ENCODE measurements at regions not wholly inside any gene's neighbourhood (a gene's known extent, or its start where the extent isn't known, plus 50 kb on each side); places are given as distances from the start of the nearest gene placed in this dataset.

DNA sequence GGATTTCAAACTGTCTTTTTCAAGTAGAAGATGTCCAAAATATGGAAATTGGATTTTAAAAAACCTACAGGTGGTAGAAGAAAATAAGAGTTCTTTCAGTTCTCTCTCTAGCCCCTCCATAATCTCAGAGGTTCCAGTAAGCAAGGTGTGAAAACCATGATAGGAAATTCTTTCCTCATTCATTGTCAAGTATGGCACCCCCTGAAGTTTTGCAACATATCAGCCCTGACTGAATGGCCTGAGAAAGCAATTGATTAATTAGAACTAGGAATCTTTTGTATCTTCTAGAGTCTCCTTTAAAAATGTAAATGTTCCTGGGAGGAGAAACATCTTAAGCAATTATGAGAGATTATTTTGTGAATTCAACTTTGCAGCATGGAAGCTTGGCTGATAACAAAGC lies 198.7 kb upstream of the STXBP5 start:
- H3K27me3 Mint-ChIP-seq, result peaks cover 2% of the 10 kb centered on the region
- POLR2A ChIA-PET, result no interaction called here
- no peaks in the 10 kb centered on the region for H3K9me3 Mint-ChIP-seq
- no peak overlapping the region for H3K4me3 Mint-ChIP-seq
- H3K4me1 Mint-ChIP-seq, result no peaks in the 10 kb centered on the region
- H3K27ac Mint-ChIP-seq, result no peak overlapping the region
- CTCF ChIA-PET, result no interaction called here
- DNase-seq, result no peak
- H3K36me3 Mint-ChIP-seq (ENCODE audit: low read depth), result no peaks in the 10 kb centered on the region

GRCh38 chr6:147007441-147007840 lies 196.8 kb upstream of the STXBP5 start:
- ChIA-PET POLR2A (no interaction called here), CTCF (no interaction called here)
- Mint-ChIP-seq H3K36me3 (ENCODE audit: low read depth) (no peaks in the 10 kb centered on the region), H3K27ac (no peak overlapping the region), H3K4me1 (no peaks in the 10 kb centered on the region), H3K27me3 (no peaks in the 10 kb centered on the region), H3K9me3 (no peaks in the 10 kb centered on the region), H3K4me3 (no peak overlapping the region)
- no peak for DNase-seq

GRCh38 chr6:147009358-147009757 lies 194.9 kb upstream of the STXBP5 start:
- Mint-ChIP-seq H3K4me3 (no peak overlapping the region), H3K27ac (no peak overlapping the region), H3K9me3 (no peaks in the 10 kb centered on the region), H3K36me3 (ENCODE audit: low read depth) (no peaks in the 10 kb centered on the region), H3K27me3 (no peaks in the 10 kb centered on the region), H3K4me1 (no peaks in the 10 kb centered on the region)
- no peak for DNase-seq
- CTCF ChIA-PET, result no interaction called here
- POLR2A ChIA-PET, result no interaction called here

DNA sequence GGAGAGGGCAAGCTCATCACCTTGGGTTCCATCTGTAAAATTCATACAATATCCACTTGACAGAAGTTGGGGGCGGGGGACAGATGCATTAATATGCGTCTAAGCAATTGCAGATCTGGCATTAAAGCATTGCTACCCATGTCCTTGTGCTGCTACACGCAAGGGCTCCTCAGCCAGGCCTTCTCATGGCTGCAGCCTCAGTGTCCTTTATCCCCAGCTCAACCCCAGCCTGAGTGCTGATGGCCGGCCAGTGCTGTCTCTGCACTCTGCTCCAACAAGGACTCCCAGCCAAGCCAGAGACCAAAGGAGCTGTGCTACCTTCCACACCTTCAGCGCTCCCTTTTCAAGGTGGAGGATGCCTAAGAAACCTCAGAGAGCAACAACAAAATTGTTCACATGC lies 188.5 kb upstream of the STXBP5 start:
- DNase-seq, result no peak
- ChIA-PET POLR2A (no interaction called here), CTCF (no interaction called here)
- H3K27ac Mint-ChIP-seq, result no peak overlapping the region
- no peaks in the 10 kb centered on the region for H3K9me3 Mint-ChIP-seq
- no peak overlapping the region for H3K4me3 Mint-ChIP-seq
- peaks cover 3% of the 10 kb centered on the region for H3K4me1 Mint-ChIP-seq
- no peaks in the 10 kb centered on the region for H3K27me3 Mint-ChIP-seq
- no peaks in the 10 kb centered on the region for H3K36me3 Mint-ChIP-seq (ENCODE audit: low read depth)

- POLR2A ChIA-PET, result no interaction called here
- CTCF ChIA-PET, result no interaction called here
- Mint-ChIP-seq H3K36me3 (ENCODE audit: low read depth) (no peaks in the 10 kb centered on the region), H3K27me3 (no peaks in the 10 kb centered on the region), H3K4me1 (peaks cover 3% of the 10 kb centered on the region), H3K4me3 (no peak overlapping the region), H3K27ac (no peak overlapping the region), H3K9me3 (no peaks in the 10 kb centered on the region)
- no peak for DNase-seq
These were observed 187.8 kb upstream of the STXBP5 start for GRCh38 chr6:147016440-147016839.

- peaks cover 3% of the 10 kb centered on the region for H3K4me1 Mint-ChIP-seq
- H3K4me3 Mint-ChIP-seq, result no peak overlapping the region
- no peaks in the 10 kb centered on the region for H3K36me3 Mint-ChIP-seq (ENCODE audit: low read depth)
- no peaks in the 10 kb centered on the region for H3K27me3 Mint-ChIP-seq
- H3K9me3 Mint-ChIP-seq, result no peaks in the 10 kb centered on the region
- ChIA-PET CTCF (no interaction called here), POLR2A (no interaction called here)
- DNase-seq, result no peak
- H3K27ac Mint-ChIP-seq, result no peak overlapping the region
These were observed 187.1 kb upstream of the STXBP5 start for GRCh38 chr6:147017153-147017552.

DNA sequence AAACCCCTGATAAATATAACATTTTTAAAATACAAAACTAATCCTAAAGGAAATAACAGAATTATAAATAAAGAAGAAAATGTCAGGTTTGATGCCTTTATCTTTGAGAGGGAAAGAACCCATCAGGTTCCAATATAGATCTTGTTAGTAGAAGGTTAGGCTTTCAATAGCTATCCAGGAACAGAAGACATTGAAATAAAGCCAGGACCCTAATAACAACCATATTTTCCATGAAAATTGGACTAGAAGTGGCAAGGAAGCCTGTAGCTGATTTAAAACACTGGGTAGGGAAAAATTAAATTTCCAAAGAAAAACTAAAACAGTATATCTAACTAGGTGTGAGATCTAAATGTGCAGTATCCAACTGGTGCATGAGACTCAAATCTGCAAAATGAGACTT lies 185.2 kb upstream of the STXBP5 start:
- Mint-ChIP-seq H3K4me3 (no peak overlapping the region), H3K27ac (no peak overlapping the region), H3K9me3 (no peaks in the 10 kb centered on the region), H3K4me1 (peaks cover 3% of the 10 kb centered on the region), H3K36me3 (ENCODE audit: low read depth) (no peaks in the 10 kb centered on the region), H3K27me3 (no peaks in the 10 kb centered on the region)
- DNase-seq, result no peak
- ChIA-PET POLR2A (no interaction called here), CTCF (no interaction called here)

GRCh38 chr6:147022041-147022440 lies 182.2 kb upstream of the STXBP5 start:
- H3K9me3 Mint-ChIP-seq, result no peaks in the 10 kb centered on the region
- no peak for DNase-seq
- CTCF ChIA-PET, result no interaction called here
- no peaks in the 10 kb centered on the region for H3K4me1 Mint-ChIP-seq
- no peaks in the 10 kb centered on the region for H3K27me3 Mint-ChIP-seq
- no peak overlapping the region for H3K27ac Mint-ChIP-seq
- no peaks in the 10 kb centered on the region for H3K36me3 Mint-ChIP-seq (ENCODE audit: low read depth)
- H3K4me3 Mint-ChIP-seq, result no peak overlapping the region
- POLR2A ChIA-PET, result no interaction called here

DNA sequence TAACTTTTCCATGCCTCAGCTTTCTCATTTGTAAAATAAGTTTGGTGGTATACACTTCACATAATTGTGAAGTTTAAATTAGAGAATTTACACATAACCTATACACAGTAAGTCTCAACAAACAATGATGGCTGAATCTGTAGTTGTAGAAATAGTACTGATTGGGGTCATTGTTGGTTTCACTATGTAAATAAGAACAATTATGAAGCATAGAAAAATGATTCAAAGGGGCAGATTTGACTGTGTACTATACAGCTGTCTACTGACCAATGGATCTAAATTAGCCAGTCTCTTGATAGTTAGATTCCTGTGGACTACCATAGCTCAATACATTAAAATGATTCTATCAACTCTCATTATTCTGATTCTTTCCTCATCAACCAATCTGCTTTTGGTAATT lies 181.1 kb upstream of the STXBP5 start:
- Mint-ChIP-seq H3K36me3 (ENCODE audit: low read depth) (no peaks in the 10 kb centered on the region), H3K4me1 (no peaks in the 10 kb centered on the region)

GRCh38 chr6:147023581-147023980 lies 180.6 kb upstream of the STXBP5 start:
- no peaks in the 10 kb centered on the region for H3K9me3 Mint-ChIP-seq
- H3K4me3 Mint-ChIP-seq, result no peak overlapping the region
- POLR2A ChIA-PET, result no interaction called here
- DNase-seq, result no peak
- no peak overlapping the region for H3K27ac Mint-ChIP-seq
- H3K4me1 Mint-ChIP-seq, result no peaks in the 10 kb centered on the region
- H3K27me3 Mint-ChIP-seq, result no peaks in the 10 kb centered on the region
- CTCF ChIA-PET, result no interaction called here
- no peaks in the 10 kb centered on the region for H3K36me3 Mint-ChIP-seq (ENCODE audit: low read depth)

More for the DNA sequence above, 181.1 kb upstream of the STXBP5 start:
- POLR2A ChIA-PET, result no interaction called here
- Mint-ChIP-seq H3K9me3 (no peaks in the 10 kb centered on the region), H3K27me3 (no peaks in the 10 kb centered on the region), H3K4me3 (no peak overlapping the region), H3K27ac (no peak overlapping the region)
- CTCF ChIA-PET, result no interaction called here
- no peak for DNase-seq

GRCh38 chr6:147029923-147030322 lies 174.3 kb upstream of the STXBP5 start:
- no peak for DNase-seq
- no peak overlapping the region for H3K4me3 Mint-ChIP-seq
- ChIA-PET CTCF (no interaction called here), POLR2A (no interaction called here)
- H3K36me3 Mint-ChIP-seq (ENCODE audit: low read depth), result no peaks in the 10 kb centered on the region
- no peak overlapping the region for H3K27ac Mint-ChIP-seq
- no peaks in the 10 kb centered on the region for H3K27me3 Mint-ChIP-seq
- no peaks in the 10 kb centered on the region for H3K4me1 Mint-ChIP-seq
- H3K9me3 Mint-ChIP-seq, result no peaks in the 10 kb centered on the region

DNA sequence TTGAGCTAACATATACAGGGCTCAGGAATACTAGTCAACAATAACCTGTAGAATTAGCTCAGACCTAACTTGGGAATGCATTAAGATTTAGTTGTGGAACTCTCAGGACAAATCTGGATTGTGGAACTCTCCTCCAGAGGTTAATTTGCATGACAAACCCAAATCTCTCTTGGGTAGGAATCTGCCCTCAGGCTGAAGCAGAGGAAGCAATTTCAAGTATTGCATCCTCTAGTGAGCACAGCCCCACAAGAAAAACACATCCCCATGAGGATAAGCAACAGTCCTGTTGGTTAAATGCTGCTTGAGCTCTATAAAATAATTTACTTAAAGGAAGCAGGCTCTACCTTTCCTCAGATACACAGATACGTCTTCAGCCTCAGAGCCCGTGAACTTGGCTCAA lies 170.9 kb upstream of the STXBP5 start:
- no peaks in the 10 kb centered on the region for H3K36me3 Mint-ChIP-seq (ENCODE audit: low read depth)
- ChIA-PET CTCF (no interaction called here), POLR2A (no interaction called here)
- no peak for DNase-seq
- H3K4me3 Mint-ChIP-seq, result no peak overlapping the region
- H3K9me3 Mint-ChIP-seq, result no peaks in the 10 kb centered on the region
- H3K27ac Mint-ChIP-seq, result no peak overlapping the region
- no peaks in the 10 kb centered on the region for H3K4me1 Mint-ChIP-seq
- H3K27me3 Mint-ChIP-seq, result no peaks in the 10 kb centered on the region

- no peak for DNase-seq
- no peak overlapping the region for H3K27ac Mint-ChIP-seq
- no peaks in the 10 kb centered on the region for H3K36me3 Mint-ChIP-seq (ENCODE audit: low read depth)
- no peaks in the 10 kb centered on the region for H3K4me1 Mint-ChIP-seq
- H3K27me3 Mint-ChIP-seq, result no peaks in the 10 kb centered on the region
- ChIA-PET CTCF (interaction anchor here (0.6 kb wide), 1 partner anchor 29 kb away, joined by 3 read pairs; no protein-coding TSS in a partner anchor), POLR2A (no interaction called here)
- H3K4me3 Mint-ChIP-seq, result no peak overlapping the region
- no peaks in the 10 kb centered on the region for H3K9me3 Mint-ChIP-seq
These were observed 168.3 kb upstream of the STXBP5 start for GRCh38 chr6:147035886-147036285.

DNA sequence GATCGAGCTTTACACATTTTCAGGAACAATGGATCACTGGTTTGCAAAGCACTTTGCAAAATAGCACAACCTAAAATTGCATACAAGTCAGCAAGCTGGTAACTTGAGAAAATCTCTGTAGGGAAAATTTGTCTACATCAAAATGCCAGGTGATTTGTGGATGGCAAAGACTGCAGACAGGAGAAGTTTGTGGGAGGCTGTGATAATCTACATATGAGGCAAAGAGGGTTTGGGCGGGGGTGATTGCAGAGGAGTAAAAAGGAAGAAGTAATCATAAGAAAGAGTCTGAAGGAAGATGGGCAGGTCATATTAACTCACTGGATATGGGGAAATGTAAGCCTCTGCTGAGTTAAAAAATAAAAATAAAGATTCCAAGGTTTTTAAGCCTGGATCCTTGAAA lies 166.3 kb upstream of the STXBP5 start:
- no peaks in the 10 kb centered on the region for H3K9me3 Mint-ChIP-seq
- POLR2A ChIA-PET, result no interaction called here
- CTCF ChIA-PET, result no interaction called here

More for the DNA sequence above, 166.3 kb upstream of the STXBP5 start:
- Mint-ChIP-seq H3K4me1 (no peaks in the 10 kb centered on the region), H3K4me3 (no peak overlapping the region), H3K27me3 (no peaks in the 10 kb centered on the region), H3K36me3 (ENCODE audit: low read depth) (no peaks in the 10 kb centered on the region), H3K27ac (no peak overlapping the region)
- no peak for DNase-seq
